GM18520 (cell line): ENCODE measurements at regions not wholly inside any gene's neighbourhood (a gene's known extent, or its start where the extent isn't known, plus 50 kb on each side); places are given as distances from the start of the nearest gene placed in this dataset.
"Not testable (repeated sequence)": the region's sequence is repeated elsewhere in the genome, so short reads cannot be mapped to it uniquely, and the experiment has no call there.

Experiments
- ATAC-seq: cut with Tn5 transposase; IDR thresholded peaks from one replicate; pipeline ENCODE4 v1.9.1; 2021; ENCODE audit not compliant: unreplicated experiment

DNA sequence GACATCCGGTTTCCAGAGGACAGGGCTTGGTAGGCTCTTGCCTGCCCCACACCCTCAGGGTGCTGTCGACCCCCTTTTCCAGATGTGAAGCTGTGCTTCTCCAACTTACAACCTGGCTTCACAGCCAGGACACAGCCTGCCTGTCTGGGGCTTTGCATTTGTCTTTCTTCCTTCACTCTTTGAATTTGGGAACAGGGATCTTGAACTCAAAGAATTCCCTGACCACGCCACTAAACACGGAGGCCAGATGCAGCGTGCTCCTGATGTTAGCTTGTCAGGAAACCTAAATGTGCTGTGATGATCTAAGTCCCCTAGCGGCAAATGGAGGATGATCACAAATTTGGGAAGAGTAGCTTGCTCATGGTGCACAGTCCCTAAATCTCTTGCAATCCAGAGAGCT, 244.8 kb upstream of the RGMA start:
- no peak for ATAC-seq

DNA sequence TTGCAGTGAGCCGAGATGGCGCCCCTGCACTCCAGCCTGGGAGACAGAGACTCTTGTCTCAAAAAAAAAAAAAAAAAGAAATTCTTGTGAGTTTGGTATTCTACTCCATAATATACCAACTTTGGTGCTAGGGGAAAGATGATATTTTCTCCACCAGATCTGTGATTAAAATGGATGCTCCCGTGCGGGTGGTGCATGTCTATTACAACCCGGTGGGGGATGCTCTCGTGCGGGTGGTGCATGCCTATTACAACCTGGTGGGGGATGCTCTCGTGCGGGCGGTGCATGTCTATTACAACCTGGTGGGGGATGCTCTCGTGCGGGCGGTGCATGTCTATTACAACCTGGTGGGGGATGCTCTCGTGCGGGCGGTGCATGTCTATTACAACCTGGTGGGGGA, 244.1 kb upstream of the RGMA start:
- not testable (repeated sequence) for ATAC-seq

DNA sequence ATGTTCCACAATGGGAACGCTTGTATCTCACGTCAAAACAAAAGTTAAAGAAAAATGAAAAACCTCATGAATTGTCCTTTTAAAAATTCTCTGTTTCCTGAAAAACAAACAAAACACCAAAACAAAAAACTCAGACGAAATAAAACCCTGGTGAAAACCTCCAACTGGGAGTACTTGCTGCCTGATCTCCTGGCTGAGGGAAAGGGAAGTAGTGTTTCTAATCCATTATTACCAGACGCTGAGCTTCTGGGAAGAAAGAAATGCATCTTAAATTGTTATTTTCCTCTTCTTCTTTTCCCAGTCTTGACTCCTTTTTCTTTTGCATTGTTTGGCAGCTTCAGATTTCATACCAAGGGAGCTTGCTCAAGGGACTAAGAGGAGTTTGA, 243.2 kb upstream of the RGMA start:
- ATAC-seq, result no peak

DNA sequence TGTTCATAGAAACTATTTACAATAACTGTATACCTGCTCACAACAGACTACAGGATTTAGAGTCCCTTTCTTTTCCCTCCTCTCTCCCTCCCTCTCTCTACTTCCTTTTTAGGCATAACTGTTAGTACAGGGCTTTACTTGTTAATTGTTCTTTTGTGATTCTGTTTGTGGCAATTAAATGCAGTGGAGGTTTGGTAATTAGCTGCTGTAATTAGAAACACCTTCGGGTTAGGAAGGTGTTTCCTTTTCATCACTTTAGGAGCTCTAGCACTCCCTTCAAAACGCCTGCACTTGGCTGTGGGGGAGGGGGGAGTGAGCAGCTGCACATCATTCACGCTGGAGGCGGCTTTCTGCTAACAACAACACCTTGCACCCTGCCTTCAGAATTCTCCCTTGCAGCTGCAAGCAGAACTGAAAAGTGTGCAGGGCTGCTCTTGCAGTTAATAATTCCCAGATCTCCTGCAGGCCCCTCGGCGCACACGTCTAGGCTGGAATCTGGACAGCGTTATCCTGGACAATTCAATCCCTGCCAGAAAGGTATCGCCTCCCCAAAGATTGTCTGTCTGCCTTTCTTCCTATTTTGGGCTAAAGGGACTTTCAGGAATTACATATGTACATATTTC, 242.6 kb upstream of the RGMA start:
- ATAC-seq, result no peak

DNA sequence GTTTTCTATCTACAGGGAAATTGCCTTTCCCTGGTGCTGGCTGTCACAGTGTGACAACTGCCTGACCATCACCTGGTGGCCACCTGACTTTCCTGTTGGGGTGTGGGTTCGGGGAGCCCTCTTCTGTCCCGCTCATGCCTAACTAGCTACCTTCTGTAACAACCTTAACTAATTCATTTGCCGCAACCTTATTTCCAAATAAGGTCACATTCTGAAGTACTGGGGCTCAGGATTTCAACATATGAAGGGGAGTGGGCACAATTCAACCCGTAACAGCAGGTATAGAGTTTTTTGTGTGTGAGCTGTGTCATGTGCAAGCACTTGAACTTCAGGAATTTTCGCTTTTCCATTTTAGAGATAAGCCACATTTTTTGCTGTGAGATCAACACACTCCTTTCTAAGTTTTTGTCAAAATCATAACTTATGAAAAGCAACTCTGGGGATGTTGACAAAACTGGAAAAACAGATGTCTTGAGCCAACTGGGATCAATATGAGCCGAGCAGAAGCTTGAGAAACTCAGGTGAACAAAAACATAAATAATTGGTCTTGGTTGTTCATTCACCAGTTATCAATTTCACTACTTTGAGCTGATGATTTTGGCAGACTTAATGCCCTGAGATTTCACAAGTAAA, 242.0 kb upstream of the RGMA start:
- no peak for ATAC-seq

DNA sequence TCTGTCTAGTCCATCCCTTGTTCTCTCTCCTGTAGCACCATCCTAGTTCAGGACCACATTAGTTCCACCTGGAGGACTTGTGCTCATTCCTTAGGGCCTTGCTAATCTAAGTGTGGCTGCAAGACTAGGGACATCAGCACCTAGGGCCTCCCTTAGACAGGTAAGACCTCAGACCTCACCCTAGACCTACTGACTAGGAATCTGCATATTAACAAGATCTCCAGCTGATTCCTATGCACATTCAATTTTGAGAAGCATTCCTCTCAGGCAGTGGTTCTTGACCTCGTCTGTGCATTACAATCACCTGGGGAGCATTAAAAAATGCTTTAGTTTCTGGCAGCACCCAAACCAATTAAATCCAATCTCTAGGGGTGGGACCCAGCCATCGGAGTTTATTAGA, 238.4 kb upstream of the RGMA start:
- ATAC-seq, result no peak

DNA sequence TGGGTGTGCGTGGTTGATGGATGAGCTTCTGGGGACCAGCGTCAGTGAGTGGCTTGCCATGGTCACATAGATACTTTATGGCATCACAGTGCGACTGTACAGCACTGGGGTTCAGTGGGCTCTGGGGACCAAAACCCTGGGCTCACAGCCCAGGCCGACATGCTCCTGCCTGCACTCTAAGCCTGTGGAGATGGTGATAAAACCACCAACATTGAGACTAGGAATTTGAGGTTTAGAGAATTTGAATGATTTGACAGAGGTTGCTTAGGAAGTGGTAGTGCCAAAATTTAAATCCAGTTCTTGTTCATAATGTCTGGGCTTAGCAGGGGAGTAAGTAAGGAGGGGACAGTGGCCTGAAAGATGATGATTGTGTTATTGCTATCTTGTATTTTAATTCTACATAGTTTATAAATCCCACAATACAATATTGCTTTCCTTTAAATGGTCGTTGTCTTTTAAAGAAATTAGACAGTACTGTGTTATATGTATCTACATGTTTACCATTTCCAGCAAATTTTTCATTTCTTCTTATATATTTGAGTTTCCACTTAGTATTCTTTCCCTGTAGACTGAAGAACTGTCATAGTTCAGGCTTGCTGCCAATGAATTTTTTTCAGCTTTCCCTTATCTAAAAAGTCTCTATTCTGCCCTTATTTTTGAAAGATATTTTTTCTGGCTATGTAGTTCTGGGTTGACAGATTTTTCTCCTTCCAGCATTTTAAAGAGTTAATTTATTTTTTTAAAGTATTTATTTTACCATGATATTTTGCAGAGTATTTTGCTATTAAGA, 235.4 kb upstream of the RGMA start:
- ATAC-seq, result no peak

DNA sequence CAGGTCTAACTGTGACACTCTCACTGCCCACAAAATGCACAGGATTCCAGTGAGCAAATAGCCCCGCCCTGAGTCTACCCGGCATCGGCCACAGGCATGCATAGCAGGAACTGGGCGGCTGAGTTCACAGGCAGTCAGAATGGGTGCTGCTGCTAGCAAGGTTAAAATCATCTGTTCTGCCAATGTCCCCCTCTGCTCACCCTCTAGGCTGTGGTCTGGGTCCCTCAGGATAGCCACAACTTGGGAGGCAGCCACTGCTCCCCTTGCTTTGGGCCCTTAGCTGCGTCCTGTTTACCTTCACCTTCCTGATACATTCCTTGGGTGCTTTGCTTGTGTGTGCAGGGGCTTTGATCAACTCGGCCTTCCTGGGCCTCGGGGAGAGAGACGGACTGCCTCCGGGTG, 232.9 kb upstream of the RGMA start:
- no peak for ATAC-seq

DNA sequence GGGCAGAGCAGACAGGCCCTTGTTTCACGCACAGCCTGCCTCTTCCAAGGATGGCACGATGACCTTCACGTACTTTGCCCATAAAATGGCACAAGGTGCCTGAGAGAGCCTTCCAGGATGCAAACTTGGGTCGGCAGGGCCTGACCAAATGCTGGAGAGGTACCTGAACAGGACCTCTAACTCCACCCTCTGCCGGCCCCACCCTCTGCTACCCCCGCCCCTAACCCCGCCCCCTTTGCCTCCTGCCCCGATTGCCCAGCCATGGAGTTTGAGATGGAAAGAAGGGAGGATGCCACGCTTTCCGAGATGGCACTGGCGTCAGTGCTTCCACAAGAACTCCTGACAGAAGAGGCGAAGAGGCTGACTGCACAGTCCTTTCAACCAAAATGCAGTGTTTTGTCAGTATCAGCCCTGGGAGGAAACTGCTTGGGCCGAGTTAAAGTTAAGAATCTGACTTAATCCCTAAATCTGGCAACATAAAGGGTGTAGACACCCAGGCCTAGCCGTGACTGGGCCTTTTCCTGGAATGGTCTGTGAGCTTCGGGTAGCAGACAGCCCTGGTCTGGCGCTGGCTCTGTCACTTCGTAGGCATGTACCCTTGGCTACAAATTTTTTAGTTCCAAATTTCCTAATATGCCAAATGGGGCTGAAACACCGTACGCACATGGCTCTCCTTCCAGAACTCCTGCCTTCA, 230.3 kb upstream of the RGMA start:
- no peak for ATAC-seq

DNA sequence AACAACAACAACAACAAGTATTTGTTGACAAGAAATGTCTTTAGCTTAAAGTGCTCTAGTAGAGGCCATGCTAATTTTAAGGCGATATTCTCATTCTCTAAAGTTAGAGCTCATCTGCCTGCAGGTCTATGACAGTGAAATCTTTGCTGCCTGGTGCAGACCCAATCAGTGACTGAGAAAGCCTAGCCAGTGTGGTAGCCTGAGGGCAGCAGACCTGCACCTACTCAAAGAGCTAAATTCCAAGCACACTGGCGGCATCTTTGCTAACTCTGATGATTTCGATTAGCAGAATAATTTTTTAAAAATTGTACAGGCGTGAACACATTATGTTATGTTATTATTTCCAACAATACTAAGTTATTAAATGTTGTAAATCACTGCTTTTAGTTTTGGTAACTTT, 228.8 kb upstream of the RGMA start:
- no peak for ATAC-seq

DNA sequence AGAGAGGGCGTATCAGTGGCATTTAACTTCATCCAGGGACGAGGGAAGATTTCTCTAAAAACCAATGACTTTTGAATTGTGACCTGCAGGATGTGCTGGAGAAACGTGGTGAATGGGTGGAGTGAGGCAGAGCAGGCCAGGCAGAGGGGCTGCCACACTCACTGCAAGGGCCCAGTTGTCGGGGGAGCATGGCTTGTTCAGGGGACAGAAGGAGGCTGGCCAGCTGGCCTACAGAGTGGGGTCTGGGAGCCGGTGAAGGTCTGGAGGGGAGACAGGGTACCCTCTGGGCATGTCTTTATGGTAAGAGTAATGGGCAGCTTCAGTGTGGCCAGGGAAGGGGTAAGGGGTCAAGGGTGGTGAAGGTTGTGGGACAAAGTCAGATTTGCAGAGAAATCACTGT, 225.2 kb upstream of the RGMA start:
- ATAC-seq, result no peak

DNA sequence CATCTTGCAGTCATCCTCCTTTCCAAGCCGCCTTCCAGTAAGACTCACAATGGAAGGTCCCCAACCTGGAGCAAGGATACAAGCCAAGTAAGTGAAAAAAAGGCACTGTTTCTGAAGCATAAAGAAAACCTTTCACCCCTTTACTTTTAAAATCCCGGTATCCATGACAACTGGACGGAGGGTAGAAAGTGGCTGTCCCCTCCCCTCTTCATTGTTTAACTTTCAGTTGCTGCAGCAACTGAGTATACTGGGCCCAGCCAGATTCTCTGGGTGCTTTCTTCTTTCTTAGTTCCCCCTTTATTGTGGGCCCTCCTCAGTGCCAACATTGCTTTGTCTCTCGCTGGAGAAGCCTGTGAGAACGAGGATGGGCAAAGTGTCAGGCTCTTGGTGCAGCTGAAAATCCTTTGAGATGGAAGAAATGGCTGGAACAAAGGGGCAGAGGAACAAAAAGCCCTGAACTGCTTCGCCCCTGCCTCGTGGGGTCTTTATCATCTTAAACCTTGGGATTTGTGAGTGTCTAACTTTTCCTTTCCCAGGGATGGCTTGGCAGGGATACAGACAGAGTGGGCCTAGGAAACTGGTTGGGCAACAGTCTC, 224.0 kb upstream of the RGMA start:
- no peak for ATAC-seq

DNA sequence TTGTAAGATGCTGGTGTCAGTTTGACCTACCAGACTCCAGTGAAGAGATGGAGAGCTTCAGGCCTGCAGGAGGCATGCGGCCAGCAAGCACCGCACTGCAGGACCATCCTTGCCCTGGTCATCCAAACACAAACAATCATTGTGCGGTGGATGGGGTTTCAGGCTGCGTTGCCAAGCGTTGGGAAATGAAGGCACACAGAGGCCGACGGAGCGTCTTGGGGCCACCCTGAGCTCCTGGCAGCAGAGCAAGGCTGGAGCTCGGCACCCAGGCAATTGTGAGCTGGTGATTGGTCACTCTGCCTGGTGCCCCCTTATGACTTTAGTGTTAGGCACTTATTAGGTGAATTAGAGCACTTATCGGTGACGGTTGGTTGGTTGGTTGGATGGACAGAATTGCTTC, 222.6 kb upstream of the RGMA start:
- ATAC-seq, result no peak

DNA sequence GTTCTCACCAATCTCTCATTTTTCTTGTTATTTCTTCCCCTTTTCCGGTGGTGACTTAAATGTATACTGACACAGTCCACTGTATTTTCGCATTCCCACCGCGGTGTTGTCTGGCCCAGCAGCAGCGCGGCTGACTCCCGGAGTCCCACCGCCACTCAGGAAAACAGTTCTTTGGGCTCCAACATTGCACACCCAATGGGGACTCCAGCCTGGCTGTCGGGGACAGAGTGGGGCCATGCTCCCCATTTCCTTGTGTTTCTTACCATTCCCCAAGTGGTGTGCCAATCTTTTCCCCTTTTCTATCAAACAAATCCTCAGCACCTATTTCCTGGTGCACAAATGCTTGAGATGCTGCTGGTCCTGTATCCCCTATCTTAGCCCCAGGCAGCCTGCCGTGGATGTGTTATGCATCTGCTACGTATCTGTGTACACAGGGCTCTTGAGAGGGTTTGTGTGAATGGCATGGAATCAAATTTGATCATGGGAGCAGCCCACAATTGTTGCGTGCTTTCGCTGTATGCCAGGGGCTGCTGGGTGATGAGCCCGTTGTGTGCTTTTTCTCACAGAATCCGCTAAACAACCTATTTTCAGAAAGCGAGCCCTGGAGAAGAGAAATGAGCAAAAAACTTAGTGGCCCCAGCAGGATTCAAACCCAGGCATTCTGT, 219.1 kb upstream of the RGMA start:
- ATAC-seq, result no peak

DNA sequence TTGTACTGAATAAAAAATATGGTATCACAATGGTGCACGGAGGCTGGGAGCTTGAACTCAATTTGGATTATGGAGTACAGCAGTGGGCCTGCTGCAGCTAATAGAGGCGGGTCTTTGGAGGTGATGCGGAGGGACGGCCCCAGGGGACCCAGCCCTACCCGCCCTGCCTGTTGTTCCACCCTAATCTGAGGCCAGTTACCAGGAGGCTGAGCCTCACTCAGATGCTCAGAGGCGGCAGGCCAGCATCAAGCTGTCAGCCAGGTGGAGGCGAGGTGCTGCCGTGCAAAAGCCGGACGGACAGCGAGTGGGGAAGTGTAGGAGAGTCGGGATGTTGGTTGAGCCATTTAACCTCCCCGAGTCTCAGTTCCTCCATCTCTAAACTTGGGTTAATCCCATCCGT, 218.5 kb upstream of the RGMA start:
- ATAC-seq, result no peak

DNA sequence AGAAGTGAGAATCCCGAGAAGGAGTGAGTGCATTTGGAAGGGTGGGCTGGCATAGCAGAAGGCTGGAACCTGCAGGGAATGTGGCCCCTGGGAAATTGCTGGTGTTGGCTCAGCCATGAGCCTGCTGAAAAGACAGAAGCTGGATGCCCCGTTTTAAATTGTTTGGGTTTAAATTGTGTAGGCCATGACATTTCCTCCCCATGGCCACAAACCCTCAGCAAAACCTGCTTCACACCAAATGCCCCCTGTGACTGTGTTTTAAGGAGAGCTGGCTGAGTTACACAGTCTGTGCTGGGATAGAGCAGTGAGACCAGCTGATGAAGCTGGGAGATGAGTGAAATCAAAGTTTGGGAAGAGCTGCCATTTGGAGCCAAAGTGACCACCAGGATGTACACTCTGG, 216.3 kb upstream of the RGMA start:
- no peak for ATAC-seq

DNA sequence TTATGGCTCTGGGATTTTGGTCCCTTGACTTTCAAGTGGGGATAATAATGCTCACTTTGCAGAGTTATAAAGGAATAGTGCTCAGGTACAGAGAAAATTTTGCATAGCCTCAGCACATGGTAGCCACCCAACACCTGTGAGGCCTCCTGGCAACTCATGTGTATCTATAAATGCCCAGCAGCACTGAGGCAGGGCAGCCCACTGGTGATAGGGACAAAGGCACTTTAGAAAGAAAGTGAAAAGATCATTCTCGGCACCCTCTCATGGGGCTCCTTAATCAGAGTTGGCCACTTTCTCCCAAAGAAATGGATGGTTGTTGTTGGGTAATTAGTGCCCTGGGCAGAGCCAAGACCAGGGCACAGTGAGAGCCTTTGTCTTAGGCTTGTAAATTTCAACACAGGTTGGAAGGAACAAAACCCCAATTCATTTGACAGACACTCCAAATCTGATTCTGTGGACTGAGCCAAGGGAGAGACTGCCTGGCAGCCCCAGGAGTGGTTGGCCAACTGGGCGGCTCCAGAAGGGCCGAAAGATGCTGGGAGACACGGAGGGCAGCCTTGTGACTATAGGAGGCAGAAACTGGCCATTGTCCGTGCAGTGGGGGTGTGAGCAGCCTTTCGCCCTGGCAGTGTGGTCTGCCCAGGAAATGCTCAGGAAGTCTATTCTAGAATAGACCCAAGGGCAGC, 213.2 kb upstream of the RGMA start:
- no peak for ATAC-seq

DNA sequence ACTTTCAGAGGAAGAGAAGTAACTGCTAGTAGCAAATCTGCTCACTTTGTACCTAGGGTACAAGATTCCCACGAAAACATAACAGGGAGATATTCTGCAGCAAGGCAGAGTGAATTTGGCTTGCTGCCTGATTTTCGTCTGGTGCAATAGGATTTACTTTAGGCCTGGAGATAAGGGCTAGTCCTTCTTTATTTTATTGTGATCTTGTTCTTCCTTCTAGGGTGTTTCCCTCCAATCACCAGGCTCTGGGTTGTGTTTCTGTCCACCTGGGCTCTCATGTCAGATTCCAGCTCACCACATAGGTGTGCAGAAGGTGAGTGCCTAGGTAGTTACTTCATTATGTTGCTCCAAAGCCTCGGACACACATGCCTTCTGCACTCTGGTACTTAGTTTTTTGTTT, 211.8 kb upstream of the RGMA start:
- ATAC-seq, result no peak

DNA sequence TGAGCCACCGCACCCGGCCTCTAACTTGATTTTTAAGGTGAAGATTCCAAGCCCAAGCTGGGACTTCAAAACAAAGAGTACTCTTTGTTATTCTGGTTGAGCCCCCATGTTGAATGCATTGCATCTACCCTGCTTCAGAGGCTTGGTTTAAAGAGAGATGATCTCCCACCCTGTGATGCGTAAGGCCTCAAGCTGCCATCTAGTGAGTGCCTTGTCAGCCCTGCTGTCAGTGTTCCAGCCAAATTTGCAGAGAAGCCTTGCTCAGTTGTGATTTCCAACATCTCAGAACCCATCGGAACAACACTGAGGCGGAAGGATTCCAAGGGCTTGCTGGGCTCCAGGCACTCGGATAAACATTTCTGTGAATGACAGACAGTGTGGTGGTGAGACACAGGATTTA, 210.7 kb upstream of the RGMA start:
- ATAC-seq, result no peak

DNA sequence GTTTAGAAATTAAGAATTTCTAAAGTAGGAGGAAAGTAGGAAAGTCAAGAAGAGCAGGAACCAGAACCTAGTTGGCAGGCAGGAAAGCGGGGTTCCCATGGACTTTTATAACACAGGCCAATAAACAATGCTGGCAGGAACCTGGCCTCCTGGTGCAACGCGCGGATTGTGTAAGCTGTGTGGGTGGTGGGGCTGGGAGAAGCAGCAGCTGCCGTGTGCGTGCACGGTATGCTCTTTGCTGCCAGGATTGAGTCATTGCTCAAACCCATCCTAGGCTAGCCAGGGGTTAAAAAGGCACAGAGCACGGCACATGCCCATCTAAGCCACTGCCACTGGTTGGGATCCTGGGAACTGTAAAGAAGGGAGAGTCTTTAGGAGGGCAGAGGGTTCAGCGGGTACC, 209.9 kb upstream of the RGMA start:
- no peak for ATAC-seq
